ENCODE measurements at regions not wholly inside any gene's neighbourhood (a gene's known extent, or its start where the extent isn't known, plus 50 kb on each side); places are given as distances from the start of the nearest gene placed in this dataset.

- TF ChIP-seq POLR2A (IDR thresholded peaks at IDR 0.05): no peak
- TF ChIP-seq, protein P1, sequence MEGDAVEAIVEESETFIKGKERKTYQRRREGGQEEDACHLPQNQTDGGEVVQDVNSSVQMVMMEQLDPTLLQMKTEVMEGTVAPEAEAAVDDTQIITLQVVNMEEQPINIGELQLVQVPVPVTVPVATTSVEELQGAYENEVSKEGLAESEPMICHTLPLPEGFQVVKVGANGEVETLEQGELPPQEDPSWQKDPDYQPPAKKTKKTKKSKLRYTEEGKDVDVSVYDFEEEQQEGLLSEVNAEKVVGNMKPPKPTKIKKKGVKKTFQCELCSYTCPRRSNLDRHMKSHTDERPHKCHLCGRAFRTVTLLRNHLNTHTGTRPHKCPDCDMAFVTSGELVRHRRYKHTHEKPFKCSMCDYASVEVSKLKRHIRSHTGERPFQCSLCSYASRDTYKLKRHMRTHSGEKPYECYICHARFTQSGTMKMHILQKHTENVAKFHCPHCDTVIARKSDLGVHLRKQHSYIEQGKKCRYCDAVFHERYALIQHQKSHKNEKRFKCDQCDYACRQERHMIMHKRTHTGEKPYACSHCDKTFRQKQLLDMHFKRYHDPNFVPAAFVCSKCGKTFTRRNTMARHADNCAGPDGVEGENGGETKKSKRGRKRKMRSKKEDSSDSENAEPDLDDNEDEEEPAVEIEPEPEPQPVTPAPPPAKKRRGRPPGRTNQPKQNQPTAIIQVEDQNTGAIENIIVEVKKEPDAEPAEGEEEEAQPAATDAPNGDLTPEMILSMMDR (IDR thresholded peaks at IDR 0.05): no peak
These were observed 488.6 kb upstream of the RGS18 start for GRCh38 chr1:191669629-191670028.
